NCI-H460 (cell line): ENCODE measurements at regions not wholly inside any gene's neighbourhood (a gene's known extent, or its start where the extent isn't known, plus 50 kb on each side); places are given as distances from the start of the nearest gene placed in this dataset.

Experiments used
- small RNA-seq, 2 experiments: library from RNA; depleted of rRNA; stranded (forward); fragments of <200 nt; gene quantifications; one replicate each; pipeline ENCODE3, GENCODE V24; 2014

Small RNA genes lying in the stretch of these regions (small RNA-seq; reads per million reads assigned to genes)
- gene AL603908.1 (0 reads per million in 2 experiments), gene MTND3P20 (0 reads per million in 2 experiments), gene MTND4LP20 (0 reads per million in 2 experiments), gene RNA5SP225 (0 reads per million in 2 experiments), gene RNU6-896P (0 reads per million in 2 experiments)
